ENCODE measurements at regions not wholly inside any gene's neighbourhood (a gene's known extent, or its start where the extent isn't known, plus 50 kb on each side); places are given as distances from the start of the nearest gene placed in this dataset.

- ChIA-PET CTCF (interaction anchor here (0.6 to 4.3 kb wide), 25 partner anchors 8 to 294 kb away, joined by 3 to 75 read pairs (median 7); partner anchors contain the start of genes TRIM26 and TRIM39), POLR2A (interaction anchor here (0.6 kb wide), 1 partner anchor 348 kb away, joined by 4 read pairs; no protein-coding TSS in a partner anchor)
- Mint-ChIP-seq H3K4me3 (peak overlapping the region; percentile 13; the same call in 1 of the 2 replicates), H3K36me3 (no peaks in the 10 kb centered on the region), H3K27ac (no peak overlapping the region), H3K9me3 (no peaks in the 10 kb centered on the region), H3K4me1 (0 out of 2 replicates have a peak, but pooled peaks cover 7% of the 10 kb centered on the region), H3K27me3 (ENCODE audit: low read depth) (peaks cover 36% of the 10 kb centered on the region)
- DNase-seq (ENCODE audit: low spot score) (peak; percentile 96), ATAC-seq (peak; percentile 98)
- TF ChIP-seq MAX (CRISPR knock-in tag; IDR thresholded peaks at IDR 0.05) (no peak), ZNF423 (CRISPR knock-in tag; IDR thresholded peaks at IDR 0.05) (no peak), ZNF138 (CRISPR knock-in tag; conservative IDR thresholded peaks at IDR 0.05) (no peak), GRHL2 (CRISPR knock-in tag; IDR thresholded peaks at IDR 0.05; ENCODE audit: insufficient replicate concordance, severe bottlenecking) (no peak), FOXK1 (CRISPR knock-in tag; IDR thresholded peaks at IDR 0.05) (no peak), ELF4 (CRISPR knock-in tag; IDR thresholded peaks at IDR 0.05; ENCODE audit: low read depth) (no peak), PRDM15 (CRISPR knock-in tag; IDR thresholded peaks at IDR 0.05) (no peak), PREB (CRISPR knock-in tag; IDR thresholded peaks at IDR 0.05; ENCODE audit: borderline replicate concordance) (no peak), CTCF (IDR thresholded peaks at IDR 0.05) (peak; percentile 78), E2F5 (CRISPR knock-in tag; IDR thresholded peaks at IDR 0.05) (no peak), NR2C2 (CRISPR knock-in tag; IDR thresholded peaks at IDR 0.05) (no peak), NR3C1 (CRISPR knock-in tag; conservative IDR thresholded peaks at IDR 0.05; ENCODE audit: low read depth) (no peak), HMGA2 (CRISPR knock-in tag; IDR thresholded peaks at IDR 0.05) (no peak), TEAD1 (CRISPR knock-in tag; IDR thresholded peaks at IDR 0.05) (peak; percentile 34; the same call in 1 of the 2 replicates), ZNF396 (CRISPR knock-in tag; IDR thresholded peaks at IDR 0.05; ENCODE audit: borderline replicate concordance) (no peak), SP1 (CRISPR knock-in tag; conservative IDR thresholded peaks at IDR 0.05) (no peak)
- TF ChIP-seq, protein P1, sequence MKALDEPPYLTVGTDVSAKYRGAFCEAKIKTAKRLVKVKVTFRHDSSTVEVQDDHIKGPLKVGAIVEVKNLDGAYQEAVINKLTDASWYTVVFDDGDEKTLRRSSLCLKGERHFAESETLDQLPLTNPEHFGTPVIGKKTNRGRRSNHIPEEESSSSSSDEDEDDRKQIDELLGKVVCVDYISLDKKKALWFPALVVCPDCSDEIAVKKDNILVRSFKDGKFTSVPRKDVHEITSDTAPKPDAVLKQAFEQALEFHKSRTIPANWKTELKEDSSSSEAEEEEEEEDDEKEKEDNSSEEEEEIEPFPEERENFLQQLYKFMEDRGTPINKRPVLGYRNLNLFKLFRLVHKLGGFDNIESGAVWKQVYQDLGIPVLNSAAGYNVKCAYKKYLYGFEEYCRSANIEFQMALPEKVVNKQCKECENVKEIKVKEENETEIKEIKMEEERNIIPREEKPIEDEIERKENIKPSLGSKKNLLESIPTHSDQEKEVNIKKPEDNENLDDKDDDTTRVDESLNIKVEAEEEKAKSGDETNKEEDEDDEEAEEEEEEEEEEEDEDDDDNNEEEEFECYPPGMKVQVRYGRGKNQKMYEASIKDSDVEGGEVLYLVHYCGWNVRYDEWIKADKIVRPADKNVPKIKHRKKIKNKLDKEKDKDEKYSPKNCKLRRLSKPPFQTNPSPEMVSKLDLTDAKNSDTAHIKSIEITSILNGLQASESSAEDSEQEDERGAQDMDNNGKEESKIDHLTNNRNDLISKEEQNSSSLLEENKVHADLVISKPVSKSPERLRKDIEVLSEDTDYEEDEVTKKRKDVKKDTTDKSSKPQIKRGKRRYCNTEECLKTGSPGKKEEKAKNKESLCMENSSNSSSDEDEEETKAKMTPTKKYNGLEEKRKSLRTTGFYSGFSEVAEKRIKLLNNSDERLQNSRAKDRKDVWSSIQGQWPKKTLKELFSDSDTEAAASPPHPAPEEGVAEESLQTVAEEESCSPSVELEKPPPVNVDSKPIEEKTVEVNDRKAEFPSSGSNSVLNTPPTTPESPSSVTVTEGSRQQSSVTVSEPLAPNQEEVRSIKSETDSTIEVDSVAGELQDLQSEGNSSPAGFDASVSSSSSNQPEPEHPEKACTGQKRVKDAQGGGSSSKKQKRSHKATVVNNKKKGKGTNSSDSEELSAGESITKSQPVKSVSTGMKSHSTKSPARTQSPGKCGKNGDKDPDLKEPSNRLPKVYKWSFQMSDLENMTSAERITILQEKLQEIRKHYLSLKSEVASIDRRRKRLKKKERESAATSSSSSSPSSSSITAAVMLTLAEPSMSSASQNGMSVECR (CRISPR knock-in tag; IDR thresholded peaks at IDR 0.05; ENCODE audit: borderline replicate concordance) = no peak
- TF ChIP-seq, protein P2, sequence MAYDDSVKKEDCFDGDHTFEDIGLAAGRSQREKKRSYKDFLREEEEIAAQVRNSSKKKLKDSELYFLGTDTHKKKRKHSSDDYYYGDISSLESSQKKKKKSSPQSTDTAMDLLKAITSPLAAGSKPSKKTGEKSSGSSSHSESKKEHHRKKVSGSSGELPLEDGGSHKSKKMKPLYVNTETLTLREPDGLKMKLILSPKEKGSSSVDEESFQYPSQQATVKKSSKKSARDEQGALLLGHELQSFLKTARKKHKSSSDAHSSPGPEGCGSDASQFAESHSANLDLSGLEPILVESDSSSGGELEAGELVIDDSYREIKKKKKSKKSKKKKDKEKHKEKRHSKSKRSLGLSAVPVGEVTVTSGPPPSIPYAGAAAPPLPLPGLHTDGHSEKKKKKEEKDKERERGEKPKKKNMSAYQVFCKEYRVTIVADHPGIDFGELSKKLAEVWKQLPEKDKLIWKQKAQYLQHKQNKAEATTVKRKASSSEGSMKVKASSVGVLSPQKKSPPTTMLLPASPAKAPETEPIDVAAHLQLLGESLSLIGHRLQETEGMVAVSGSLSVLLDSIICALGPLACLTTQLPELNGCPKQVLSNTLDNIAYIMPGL (CRISPR knock-in tag; IDR thresholded peaks at IDR 0.05) = peak; percentile 71
- TF ChIP-seq, protein P3, sequence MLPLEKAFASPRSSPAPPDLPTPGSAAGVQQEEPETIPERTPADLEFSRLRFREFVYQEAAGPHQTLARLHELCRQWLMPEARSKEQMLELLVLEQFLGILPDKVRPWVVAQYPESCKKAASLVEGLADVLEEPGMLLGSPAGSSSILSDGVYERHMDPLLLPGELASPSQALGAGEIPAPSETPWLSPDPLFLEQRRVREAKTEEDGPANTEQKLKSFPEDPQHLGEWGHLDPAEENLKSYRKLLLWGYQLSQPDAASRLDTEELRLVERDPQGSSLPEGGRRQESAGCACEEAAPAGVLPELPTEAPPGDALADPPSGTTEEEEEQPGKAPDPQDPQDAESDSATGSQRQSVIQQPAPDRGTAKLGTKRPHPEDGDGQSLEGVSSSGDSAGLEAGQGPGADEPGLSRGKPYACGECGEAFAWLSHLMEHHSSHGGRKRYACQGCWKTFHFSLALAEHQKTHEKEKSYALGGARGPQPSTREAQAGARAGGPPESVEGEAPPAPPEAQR (CRISPR knock-in tag; IDR thresholded peaks at IDR 0.05) = no peak
- TF ChIP-seq, protein P4, sequence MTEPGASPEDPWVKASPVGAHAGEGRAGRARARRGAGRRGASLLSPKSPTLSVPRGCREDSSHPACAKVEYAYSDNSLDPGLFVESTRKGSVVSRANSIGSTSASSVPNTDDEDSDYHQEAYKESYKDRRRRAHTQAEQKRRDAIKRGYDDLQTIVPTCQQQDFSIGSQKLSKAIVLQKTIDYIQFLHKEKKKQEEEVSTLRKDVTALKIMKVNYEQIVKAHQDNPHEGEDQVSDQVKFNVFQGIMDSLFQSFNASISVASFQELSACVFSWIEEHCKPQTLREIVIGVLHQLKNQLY (CRISPR knock-in tag; IDR thresholded peaks at IDR 0.05) = peak; percentile 32; the same call in 1 of the 2 replicates
These were observed 52.0 kb downstream of the RPP21 start for GRCh38 chr6:30396833-30397479.

All from WTC11 (cell line).